ENCODE measurements at regions not wholly inside any gene's neighbourhood (a gene's known extent, or its start where the extent isn't known, plus 50 kb on each side); places are given as distances from the start of the nearest gene placed in this dataset.

DNA sequence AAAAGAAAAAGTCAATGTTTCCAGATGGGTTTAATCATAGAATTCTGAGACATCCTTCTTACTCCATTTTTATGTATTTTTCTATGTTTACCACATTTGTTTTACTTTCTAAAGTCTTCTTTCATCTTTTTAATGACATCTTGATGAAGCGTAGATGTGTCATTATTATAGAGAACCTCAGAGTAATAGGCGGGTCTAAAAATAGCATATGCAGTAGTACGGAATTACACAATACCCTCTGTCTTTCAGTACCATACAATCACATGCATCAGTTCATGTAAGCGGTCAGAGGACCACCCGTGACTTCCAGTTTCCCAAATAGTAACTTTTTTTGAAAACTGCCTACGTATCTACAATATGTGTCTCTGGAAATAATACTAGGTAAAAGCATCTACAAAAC lies 224.0 kb downstream of the PLOD2 start:
- intact Hi-C loops (cut with DNase I) = no loop called here
- 88% methylated on average over 6 of the region's 6 CpGs for WGBS
- Histone ChIP-seq H3K27me3 (replicated peaks; ENCODE audit: insufficient read depth) (no peaks in the 10 kb centered on the region), H3K27ac (no peak overlapping the region), H3K9me3 (no peaks in the 10 kb centered on the region), H3K4me3 (no peak overlapping the region), H3K36me3 (no peaks in the 10 kb centered on the region), H3K4me1 (replicated peaks) (no peaks in the 10 kb centered on the region)
- no peak for DNase-seq (ENCODE audit: low spot score)
- TF ChIP-seq POLR2AphosphoS5 (IDR thresholded peaks at IDR 0.05) = no peak
- TF ChIP-seq, protein P1, sequence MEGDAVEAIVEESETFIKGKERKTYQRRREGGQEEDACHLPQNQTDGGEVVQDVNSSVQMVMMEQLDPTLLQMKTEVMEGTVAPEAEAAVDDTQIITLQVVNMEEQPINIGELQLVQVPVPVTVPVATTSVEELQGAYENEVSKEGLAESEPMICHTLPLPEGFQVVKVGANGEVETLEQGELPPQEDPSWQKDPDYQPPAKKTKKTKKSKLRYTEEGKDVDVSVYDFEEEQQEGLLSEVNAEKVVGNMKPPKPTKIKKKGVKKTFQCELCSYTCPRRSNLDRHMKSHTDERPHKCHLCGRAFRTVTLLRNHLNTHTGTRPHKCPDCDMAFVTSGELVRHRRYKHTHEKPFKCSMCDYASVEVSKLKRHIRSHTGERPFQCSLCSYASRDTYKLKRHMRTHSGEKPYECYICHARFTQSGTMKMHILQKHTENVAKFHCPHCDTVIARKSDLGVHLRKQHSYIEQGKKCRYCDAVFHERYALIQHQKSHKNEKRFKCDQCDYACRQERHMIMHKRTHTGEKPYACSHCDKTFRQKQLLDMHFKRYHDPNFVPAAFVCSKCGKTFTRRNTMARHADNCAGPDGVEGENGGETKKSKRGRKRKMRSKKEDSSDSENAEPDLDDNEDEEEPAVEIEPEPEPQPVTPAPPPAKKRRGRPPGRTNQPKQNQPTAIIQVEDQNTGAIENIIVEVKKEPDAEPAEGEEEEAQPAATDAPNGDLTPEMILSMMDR (IDR thresholded peaks at IDR 0.05) = no peak
- TF ChIP-seq POLR2A (IDR thresholded peaks at IDR 0.05) = no peak

DNA sequence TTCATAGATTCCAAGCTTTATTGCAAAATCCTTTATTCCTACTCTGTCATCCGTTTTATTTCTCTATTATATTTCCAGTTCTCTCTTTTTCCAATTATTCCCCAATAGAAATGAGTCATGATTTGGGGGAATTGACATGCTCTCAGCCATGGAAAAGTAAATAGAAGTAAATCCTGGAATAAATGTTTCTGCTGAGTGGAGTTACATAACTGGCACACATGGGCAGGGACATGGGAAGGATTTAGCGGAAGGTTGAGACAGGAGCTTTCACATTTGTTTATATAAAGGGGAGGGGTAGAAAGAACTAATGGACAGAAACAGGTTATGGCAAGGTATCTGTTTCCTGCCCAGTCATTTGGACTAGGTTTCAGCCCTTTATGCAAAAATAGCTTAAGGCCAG lies 221.6 kb downstream of the PLOD2 start:
- no peak overlapping the region for H3K27ac ChIP-seq
- peak; percentile 5 for DNase-seq (ENCODE audit: low spot score)
- TF ChIP-seq POLR2AphosphoS5 (IDR thresholded peaks at IDR 0.05) = peak; percentile 13
- TF ChIP-seq, protein P1 (IDR thresholded peaks at IDR 0.05) = no peak
- WGBS = 46% methylated on average over 2 of the region's 2 CpGs
- no peak overlapping the region for H3K4me3 ChIP-seq
- intact Hi-C loops (cut with DNase I) = no loop called here
- H3K27me3 ChIP-seq (replicated peaks; ENCODE audit: insufficient read depth) = no peaks in the 10 kb centered on the region
- no peaks in the 10 kb centered on the region for H3K36me3 ChIP-seq
- H3K9me3 ChIP-seq = no peaks in the 10 kb centered on the region
- H3K4me1 ChIP-seq (replicated peaks) = no peaks in the 10 kb centered on the region

DNA sequence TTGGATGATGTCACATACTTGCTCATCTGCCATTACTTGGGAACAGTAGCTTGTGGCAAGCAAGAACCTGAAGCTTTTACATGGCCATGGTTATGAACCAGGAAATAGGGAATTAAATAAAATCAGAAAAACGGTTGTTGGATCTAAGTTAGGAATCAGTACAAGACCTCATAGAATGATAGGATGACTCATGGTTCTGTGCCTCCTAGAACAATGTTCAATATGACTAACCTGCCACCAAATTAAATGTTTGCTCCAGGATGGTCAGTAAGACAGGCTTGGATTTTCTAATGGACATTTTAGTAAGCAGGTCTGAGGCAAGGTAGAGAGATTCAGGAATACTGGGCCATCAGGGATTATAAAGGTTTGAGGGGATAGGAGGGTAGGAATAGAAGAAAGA lies 218.9 kb downstream of the PLOD2 start:
- 33% methylated on average over 1 of the region's 1 CpG for WGBS
- no peak for DNase-seq (ENCODE audit: low spot score)
- intact Hi-C loops (cut with DNase I) = no loop called here
- Histone ChIP-seq H3K4me3 (no peak overlapping the region), H3K4me1 (replicated peaks) (no peaks in the 10 kb centered on the region), H3K36me3 (no peaks in the 10 kb centered on the region), H3K9me3 (no peaks in the 10 kb centered on the region), H3K27ac (no peak overlapping the region), H3K27me3 (replicated peaks; ENCODE audit: insufficient read depth) (no peaks in the 10 kb centered on the region)
- TF ChIP-seq POLR2A (IDR thresholded peaks at IDR 0.05) (no peak), POLR2AphosphoS5 (IDR thresholded peaks at IDR 0.05) (no peak)
- TF ChIP-seq, protein P1 (IDR thresholded peaks at IDR 0.05) = no peak

GRCh38 chr3:145943952-145944351 lies 217.0 kb downstream of the PLOD2 start:
- no peak for TF ChIP-seq POLR2AphosphoS5 (IDR thresholded peaks at IDR 0.05)
- TF ChIP-seq POLR2A (IDR thresholded peaks at IDR 0.05) = no peak
- TF ChIP-seq, protein P1 (IDR thresholded peaks at IDR 0.05) = no peak
- Histone ChIP-seq H3K36me3 (no peaks in the 10 kb centered on the region), H3K9me3 (no peaks in the 10 kb centered on the region), H3K4me3 (no peak overlapping the region), H3K27me3 (replicated peaks; ENCODE audit: insufficient read depth) (no peaks in the 10 kb centered on the region), H3K27ac (no peak overlapping the region), H3K4me1 (replicated peaks) (no peaks in the 10 kb centered on the region)
- intact Hi-C loops (cut with DNase I) = no loop called here
- DNase-seq (ENCODE audit: low spot score) = no peak
- WGBS = 80% methylated on average over 2 of the region's 2 CpGs

- Histone ChIP-seq H3K27me3 (replicated peaks; ENCODE audit: insufficient read depth) (no peaks in the 10 kb centered on the region), H3K9me3 (no peaks in the 10 kb centered on the region), H3K27ac (no peak overlapping the region), H3K4me1 (replicated peaks) (no peaks in the 10 kb centered on the region), H3K4me3 (no peak overlapping the region), H3K36me3 (no peaks in the 10 kb centered on the region)
- DNase-seq (ENCODE audit: low spot score) = no peak
- intact Hi-C loops (cut with DNase I) = no loop called here
- WGBS = 92% methylated on average over 2 of the region's 2 CpGs
- no peak for TF ChIP-seq POLR2AphosphoS5 (IDR thresholded peaks at IDR 0.05)
- no peak for TF ChIP-seq POLR2A (IDR thresholded peaks at IDR 0.05)
- TF ChIP-seq, protein P1 (IDR thresholded peaks at IDR 0.05) = no peak
Observed at GRCh38 chr3:145951441-145951840, 209.5 kb downstream of the PLOD2 start.
